ENCODE measurements at regions not wholly inside any gene's neighbourhood (a gene's known extent, or its start where the extent isn't known, plus 50 kb on each side); places are given as distances from the start of the nearest gene placed in this dataset.
"Not testable (repeated sequence)": the region's sequence is repeated elsewhere in the genome, so short reads cannot be mapped to it uniquely, and the experiment has no call there.

- peaks cover 2% of the 10 kb centered on the region for H3K27me3 Mint-ChIP-seq (ENCODE audit: unreplicated experiment)
These were observed 94.1 kb downstream of the FZD1 start for GRCh38 chr7:91358303-91358702.

GRCh38 chr7:91365097-91365496, 100.9 kb downstream of the FZD1 start:
- H3K27me3 Mint-ChIP-seq (ENCODE audit: unreplicated experiment); DNase-seq (ENCODE audit: low spot score); H3K4me1 Mint-ChIP-seq (ENCODE audit: unreplicated experiment); H3K27ac Mint-ChIP-seq (ENCODE audit: unreplicated experiment); H3K36me3 Mint-ChIP-seq (ENCODE audit: low read depth, unreplicated experiment); H3K9me3 Mint-ChIP-seq (ENCODE audit: unreplicated experiment); H3K4me3 Mint-ChIP-seq (ENCODE audit: unreplicated experiment): not testable (repeated sequence)

More at GRCh38 chr7:91358303-91358702, 94.1 kb downstream of the FZD1 start:
- TF ChIP-seq CTCF (IDR thresholded peaks at IDR 0.05; ENCODE audit: unreplicated experiment), result no peak
- Mint-ChIP-seq H3K27ac (ENCODE audit: unreplicated experiment) (no peak overlapping the region), H3K36me3 (ENCODE audit: low read depth, unreplicated experiment) (no peaks in the 10 kb centered on the region), H3K4me3 (ENCODE audit: unreplicated experiment) (no peak overlapping the region), H3K4me1 (ENCODE audit: unreplicated experiment) (no peaks in the 10 kb centered on the region), H3K9me3 (ENCODE audit: unreplicated experiment) (no peaks in the 10 kb centered on the region)
- no peak for DNase-seq (ENCODE audit: low spot score)

GRCh38 chr7:91366091-91366490, 101.9 kb downstream of the FZD1 start:
- Mint-ChIP-seq H3K4me1 (ENCODE audit: unreplicated experiment) (no peaks in the 10 kb centered on the region), H3K27me3 (ENCODE audit: unreplicated experiment) (no peaks in the 10 kb centered on the region), H3K9me3 (ENCODE audit: unreplicated experiment) (no peaks in the 10 kb centered on the region), H3K4me3 (ENCODE audit: unreplicated experiment) (no peak overlapping the region), H3K27ac (ENCODE audit: unreplicated experiment) (no peak overlapping the region), H3K36me3 (ENCODE audit: low read depth, unreplicated experiment) (no peaks in the 10 kb centered on the region)
- no peak for TF ChIP-seq CTCF (IDR thresholded peaks at IDR 0.05; ENCODE audit: unreplicated experiment)
- no peak for DNase-seq (ENCODE audit: low spot score)

GRCh38 chr7:91367812-91368578, 103.8 kb downstream of the FZD1 start:
- no peaks in the 10 kb centered on the region for H3K9me3 Mint-ChIP-seq (ENCODE audit: unreplicated experiment)
- no peak for DNase-seq (ENCODE audit: low spot score)
- no peaks in the 10 kb centered on the region for H3K36me3 Mint-ChIP-seq (ENCODE audit: low read depth, unreplicated experiment)
- no peak overlapping the region for H3K27ac Mint-ChIP-seq (ENCODE audit: unreplicated experiment)
- TF ChIP-seq CTCF (IDR thresholded peaks at IDR 0.05; ENCODE audit: unreplicated experiment), result no peak
- H3K4me1 Mint-ChIP-seq (ENCODE audit: unreplicated experiment), result no peaks in the 10 kb centered on the region
- H3K4me3 Mint-ChIP-seq (ENCODE audit: unreplicated experiment), result no peak overlapping the region
- H3K27me3 Mint-ChIP-seq (ENCODE audit: unreplicated experiment), result no peaks in the 10 kb centered on the region

GRCh38 chr7:91372323-91372722, 108.1 kb downstream of the FZD1 start:
- no peak overlapping the region for H3K4me3 Mint-ChIP-seq (ENCODE audit: unreplicated experiment)
- H3K4me1 Mint-ChIP-seq (ENCODE audit: unreplicated experiment), result no peaks in the 10 kb centered on the region
- no peak overlapping the region for H3K27ac Mint-ChIP-seq (ENCODE audit: unreplicated experiment)
- H3K27me3 Mint-ChIP-seq (ENCODE audit: unreplicated experiment), result no peaks in the 10 kb centered on the region
- TF ChIP-seq CTCF (IDR thresholded peaks at IDR 0.05; ENCODE audit: unreplicated experiment), result no peak
- H3K9me3 Mint-ChIP-seq (ENCODE audit: unreplicated experiment), result no peaks in the 10 kb centered on the region
- H3K36me3 Mint-ChIP-seq (ENCODE audit: low read depth, unreplicated experiment), result no peaks in the 10 kb centered on the region
- no peak for DNase-seq (ENCODE audit: low spot score)
